ENCODE measurements at regions not wholly inside any gene's neighbourhood (a gene's known extent, or its start where the extent isn't known, plus 50 kb on each side); places are given as distances from the start of the nearest gene placed in this dataset.

DNA sequence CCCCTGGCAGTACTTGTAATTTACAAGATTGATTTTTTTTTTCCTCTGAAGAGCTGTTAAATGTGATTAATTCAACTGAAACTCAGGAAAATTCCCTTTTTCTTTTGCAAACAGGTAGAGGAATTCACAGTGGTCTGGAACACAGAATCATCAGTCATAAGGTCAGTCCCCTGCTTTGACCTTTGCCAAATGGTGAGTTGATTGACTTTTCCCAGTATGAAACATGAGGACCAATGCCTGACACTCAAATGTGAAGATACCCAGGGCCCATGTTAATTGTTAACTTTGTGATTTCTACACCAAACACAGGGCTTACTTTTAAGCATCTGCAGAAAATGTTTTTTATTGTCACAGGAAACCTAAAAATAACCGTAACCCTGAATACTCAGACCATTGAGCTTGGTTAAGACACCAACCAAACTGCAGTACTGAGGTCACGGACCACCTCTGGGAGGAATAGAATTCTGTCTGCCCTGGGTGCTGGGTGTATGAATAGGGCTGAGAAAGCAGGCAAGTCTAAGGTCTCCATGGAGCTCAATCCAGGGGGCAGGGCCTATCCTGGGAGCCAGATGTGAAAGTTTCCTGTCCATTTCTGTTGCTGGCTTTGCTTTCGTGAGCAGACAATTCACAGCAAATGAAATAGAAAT, 192.4 kb downstream of the TMX1 start:
- intact Hi-C loops (cut with micrococcal nuclease) = no loop called here
- DNase-seq = no peak
- ATAC-seq (ENCODE audit: low read depth) = no peak
- H3K9me3 Mint-ChIP-seq = no peaks in the 10 kb centered on the region
- ChIA-PET CTCF (no interaction called here), POLR2A (interaction anchor here (0.6 to 0.9 kb wide), 2 partner anchors 8 to 339 kb away, joined by 3 read pairs; no protein-coding TSS in a partner anchor)
- no peak overlapping the region for H3K27ac Mint-ChIP-seq
- H3K4me1 Mint-ChIP-seq = no peaks in the 10 kb centered on the region
- TF ChIP-seq, protein P1, sequence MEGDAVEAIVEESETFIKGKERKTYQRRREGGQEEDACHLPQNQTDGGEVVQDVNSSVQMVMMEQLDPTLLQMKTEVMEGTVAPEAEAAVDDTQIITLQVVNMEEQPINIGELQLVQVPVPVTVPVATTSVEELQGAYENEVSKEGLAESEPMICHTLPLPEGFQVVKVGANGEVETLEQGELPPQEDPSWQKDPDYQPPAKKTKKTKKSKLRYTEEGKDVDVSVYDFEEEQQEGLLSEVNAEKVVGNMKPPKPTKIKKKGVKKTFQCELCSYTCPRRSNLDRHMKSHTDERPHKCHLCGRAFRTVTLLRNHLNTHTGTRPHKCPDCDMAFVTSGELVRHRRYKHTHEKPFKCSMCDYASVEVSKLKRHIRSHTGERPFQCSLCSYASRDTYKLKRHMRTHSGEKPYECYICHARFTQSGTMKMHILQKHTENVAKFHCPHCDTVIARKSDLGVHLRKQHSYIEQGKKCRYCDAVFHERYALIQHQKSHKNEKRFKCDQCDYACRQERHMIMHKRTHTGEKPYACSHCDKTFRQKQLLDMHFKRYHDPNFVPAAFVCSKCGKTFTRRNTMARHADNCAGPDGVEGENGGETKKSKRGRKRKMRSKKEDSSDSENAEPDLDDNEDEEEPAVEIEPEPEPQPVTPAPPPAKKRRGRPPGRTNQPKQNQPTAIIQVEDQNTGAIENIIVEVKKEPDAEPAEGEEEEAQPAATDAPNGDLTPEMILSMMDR (IDR thresholded peaks at IDR 0.05) = no peak
- H3K4me3 Mint-ChIP-seq = no peak overlapping the region
- peaks cover 4% of the 10 kb centered on the region for H3K27me3 Mint-ChIP-seq
- H3K36me3 Mint-ChIP-seq (ENCODE audit: low read depth) = no peaks in the 10 kb centered on the region

DNA sequence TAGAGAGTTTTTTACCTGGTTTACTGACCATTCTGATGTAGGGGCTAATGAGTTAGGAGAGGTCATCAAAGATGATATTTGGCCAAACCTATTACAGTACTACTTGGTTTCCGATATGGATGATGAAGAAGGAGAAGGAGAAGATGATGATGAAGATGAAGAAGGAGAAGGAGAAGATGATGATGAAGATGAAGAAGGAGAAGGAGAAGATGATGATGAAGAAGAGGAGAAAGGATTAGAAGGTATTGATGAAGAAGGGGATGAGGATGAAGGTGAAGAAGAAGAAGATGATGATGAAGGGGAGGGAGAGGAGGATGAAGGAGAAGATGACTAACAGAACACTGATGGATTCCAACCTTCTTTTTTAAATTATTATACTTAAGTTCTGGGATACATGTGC, 196.6 kb downstream of the TMX1 start:
- intact Hi-C loops (cut with micrococcal nuclease) = no loop called here
- no peaks in the 10 kb centered on the region for H3K9me3 Mint-ChIP-seq
- DNase-seq (no peak), ATAC-seq (ENCODE audit: low read depth) (no peak)
- H3K4me3 Mint-ChIP-seq = no peak overlapping the region
- no peaks in the 10 kb centered on the region for H3K36me3 Mint-ChIP-seq (ENCODE audit: low read depth)
- TF ChIP-seq, protein P1 (IDR thresholded peaks at IDR 0.05) = no peak
- H3K27me3 Mint-ChIP-seq = peaks cover 2% of the 10 kb centered on the region
- no peaks in the 10 kb centered on the region for H3K4me1 Mint-ChIP-seq
- H3K27ac Mint-ChIP-seq = no peak overlapping the region
- POLR2A ChIA-PET = no interaction called here
- CTCF ChIA-PET = no interaction called here

DNA sequence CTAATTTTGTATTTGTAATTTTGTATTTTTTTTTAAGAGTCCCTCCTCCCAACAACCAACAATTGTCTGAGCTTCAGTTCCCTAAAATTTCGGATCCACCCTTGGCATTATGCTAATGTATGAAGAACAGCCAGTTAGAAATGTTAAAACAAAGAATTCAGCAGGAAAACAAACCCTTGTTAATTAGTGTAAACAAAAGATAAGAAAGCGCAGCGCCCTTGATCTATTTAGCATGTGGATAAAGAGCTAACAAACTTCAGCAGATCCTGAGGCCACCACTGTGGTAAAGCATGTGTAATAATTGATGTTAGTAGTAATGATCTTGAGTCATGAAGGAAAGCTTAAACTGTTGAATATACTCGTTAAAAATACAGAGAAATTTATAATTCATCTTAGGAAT, 199.8 kb downstream of the TMX1 start:
- Mint-ChIP-seq H3K27ac (no peak overlapping the region), H3K36me3 (ENCODE audit: low read depth) (no peaks in the 10 kb centered on the region), H3K4me3 (no peak overlapping the region), H3K4me1 (no peaks in the 10 kb centered on the region), H3K9me3 (no peaks in the 10 kb centered on the region), H3K27me3 (peaks cover 7% of the 10 kb centered on the region)
- POLR2A ChIA-PET = interaction anchor here (1.1 kb wide), 1 partner anchor 8 kb away, joined by 3 read pairs; no protein-coding TSS in a partner anchor
- CTCF ChIA-PET = interaction anchor here (0.7 kb wide), 1 partner anchor 15 kb away, joined by 3 read pairs; no protein-coding TSS in a partner anchor
- TF ChIP-seq, protein P1 (IDR thresholded peaks at IDR 0.05) = no peak
- ATAC-seq (ENCODE audit: low read depth) = no peak
- intact Hi-C loops (cut with micrococcal nuclease) = no loop called here
- DNase-seq = no peak

DNA sequence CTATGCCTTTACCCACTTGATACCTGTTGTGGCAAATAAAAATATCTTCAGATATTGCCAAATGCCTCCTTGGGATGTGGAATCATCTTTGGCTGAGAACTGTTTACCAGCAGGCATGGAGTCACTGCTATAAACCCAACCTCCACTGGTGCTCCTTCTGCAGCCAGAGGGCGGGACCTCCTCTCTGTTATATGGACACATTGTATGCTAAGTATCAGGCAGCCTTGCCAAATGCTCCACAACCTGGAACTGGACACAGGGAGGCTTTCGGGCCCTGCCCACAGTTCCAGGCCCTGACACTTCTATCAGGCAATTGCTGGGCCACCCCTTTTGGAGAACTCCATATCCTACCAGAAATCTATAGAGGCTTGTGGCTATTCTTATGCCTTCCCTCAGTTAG, 201.0 kb downstream of the TMX1 start:
- Mint-ChIP-seq H3K9me3 (no peaks in the 10 kb centered on the region), H3K4me3 (no peak overlapping the region), H3K27ac (no peak overlapping the region), H3K4me1 (no peaks in the 10 kb centered on the region), H3K27me3 (peaks cover 7% of the 10 kb centered on the region), H3K36me3 (ENCODE audit: low read depth) (no peaks in the 10 kb centered on the region)
- ChIA-PET CTCF (no interaction called here), POLR2A (interaction anchor here (1.1 kb wide), 1 partner anchor 9 kb away, joined by 3 read pairs; no protein-coding TSS in a partner anchor)
- no peak for DNase-seq
- intact Hi-C loops (cut with micrococcal nuclease) = no loop called here
- TF ChIP-seq, protein P1 (IDR thresholded peaks at IDR 0.05) = no peak
- ATAC-seq (ENCODE audit: low read depth) = no peak

DNA sequence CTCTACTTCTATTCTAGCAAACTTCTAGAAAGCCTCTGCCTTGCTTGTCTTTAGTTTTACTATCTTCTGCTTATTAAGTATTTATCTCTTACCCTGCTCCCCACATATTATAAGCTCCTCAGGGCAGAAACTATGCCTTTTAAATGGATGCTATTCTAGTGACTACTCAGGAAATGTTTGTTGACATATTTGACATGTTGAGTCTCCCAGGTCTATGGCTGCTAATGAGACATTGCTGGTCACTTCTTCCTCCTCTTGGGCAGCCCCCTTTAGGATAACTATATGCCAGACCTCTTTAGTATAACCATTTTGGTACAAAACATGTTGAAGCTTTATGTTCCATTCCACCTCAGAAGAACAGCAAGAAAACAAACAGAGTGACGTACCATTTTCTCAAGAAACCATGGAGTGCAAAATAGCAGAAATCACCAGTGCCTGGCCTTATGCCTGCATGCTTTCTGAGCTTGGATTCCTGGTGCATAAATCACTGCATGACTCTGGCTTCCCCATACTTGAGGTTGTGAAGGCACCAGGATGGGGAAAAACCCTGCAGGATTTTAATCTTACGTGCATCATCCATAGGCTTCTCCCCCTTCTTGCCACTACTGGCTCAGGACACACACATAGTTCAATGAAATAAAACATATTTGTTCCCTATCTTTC, 202.6 kb downstream of the TMX1 start:
- DNase-seq (no peak), ATAC-seq (ENCODE audit: low read depth) (no peak)
- Mint-ChIP-seq H3K4me3 (no peak overlapping the region), H3K27me3 (peaks cover 7% of the 10 kb centered on the region), H3K9me3 (no peaks in the 10 kb centered on the region), H3K36me3 (ENCODE audit: low read depth) (no peaks in the 10 kb centered on the region), H3K27ac (no peak overlapping the region), H3K4me1 (no peaks in the 10 kb centered on the region)
- TF ChIP-seq, protein P1 (IDR thresholded peaks at IDR 0.05) = no peak
- POLR2A ChIA-PET = no interaction called here
- intact Hi-C loops (cut with micrococcal nuclease) = no loop called here
- CTCF ChIA-PET = no interaction called here
